Activated CD8-positive, alpha-beta T cell treated with anti-CD3 and anti-CD28 coated beads for 36 hours (primary cell): ENCODE measurements at regions not wholly inside any gene's neighbourhood (a gene's known extent, or its start where the extent isn't known, plus 50 kb on each side); places are given as distances from the start of the nearest gene placed in this dataset.

ENCODE experiments used
- ATAC-seq: fragments of 200-7000 bp; cut with Tn5 transposase; one replicate; pipeline ENCODE4 v1.10.0; 2021; ENCODE audit warnings: mild to moderate bottlenecking, moderate library complexity
- CTCF ChIA-PET: fragments of 350-600 bp; sonication (Branson Sonifier 250); formaldehyde crosslinking; loops from one replicate; lab custom pipeline; 2021; ENCODE audit warnings: antibody characterized with exemption; lab: Charles Lee
- POLR2A ChIA-PET: fragments of 350-600 bp; sonication (Branson Sonifier 250); formaldehyde crosslinking; loops from one replicate; lab custom pipeline; 2021; ENCODE audit warnings: antibody characterized with exemption; lab: Charles Lee
- DNase-seq: peaks from one replicate; pipeline ENCODE4 v3.0.0-alpha.2; 2020
- H3K27ac Mint-ChIP-seq: one replicate; pipeline ENCODE4 v1.8.0; 2021; ENCODE audit warnings: mild to moderate bottlenecking, mixed read lengths
- H3K27me3 Mint-ChIP-seq: one replicate; pipeline ENCODE4 v1.8.0; 2021; ENCODE audit warnings: mixed read lengths
- H3K36me3 Mint-ChIP-seq: one replicate; pipeline ENCODE4 v1.8.0; 2021; ENCODE audit warnings: low read depth, mixed read lengths
- H3K4me1 Mint-ChIP-seq: one replicate; pipeline ENCODE4 v1.8.0; 2021; ENCODE audit warnings: low read depth, mixed read lengths
- H3K4me3 Mint-ChIP-seq: one replicate; pipeline ENCODE4 v1.8.0; 2021; ENCODE audit warnings: mild to moderate bottlenecking, moderate library complexity, mixed read lengths
- H3K9me3 Mint-ChIP-seq: one replicate; pipeline ENCODE4 v1.8.0; 2021; ENCODE audit warnings: mixed read lengths
- intact Hi-C: fragments of 100-400 bp; cut with micrococcal nuclease; formaldehyde crosslinking; loops from one replicate; pipeline ENCODE4 v1.10.0; 2022
- TF ChIP-seq, protein P1 (sequence below): fragments of 200-600 bp; IDR thresholded peaks from one replicate; pipeline ENCODE4 v1.8.0; 2022; ENCODE audit warnings: antibody characterized with exemption, mild to moderate bottlenecking

DNA sequence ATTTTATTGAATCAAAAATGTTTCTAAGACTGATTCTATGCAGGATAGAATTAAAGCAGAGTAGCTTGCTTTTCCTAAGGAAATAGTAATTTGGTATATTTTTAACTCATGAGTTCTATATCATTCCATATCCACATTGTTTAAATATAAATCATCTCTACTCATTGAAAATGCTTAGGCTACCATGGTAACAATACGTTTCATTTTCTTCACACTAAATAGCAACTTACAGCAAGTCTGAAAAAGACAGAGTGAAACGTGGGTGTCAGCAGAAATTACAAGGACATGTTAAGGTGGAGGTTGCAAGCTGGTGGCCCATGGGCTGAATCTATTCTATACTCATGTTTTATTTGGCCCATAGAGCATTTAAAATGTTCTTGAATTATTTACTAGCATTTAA, 487.9 kb downstream of the ARHGEF28 start:
- Mint-ChIP-seq H3K4me3 (no peak overlapping the region), H3K36me3 (no peaks in the 10 kb centered on the region), H3K27me3 (peaks cover 13% of the 10 kb centered on the region), H3K4me1 (no peaks in the 10 kb centered on the region), H3K27ac (no peak overlapping the region), H3K9me3 (no peaks in the 10 kb centered on the region)
- intact Hi-C loops: no loop called here
- ATAC-seq: no peak
- TF ChIP-seq, protein P1, sequence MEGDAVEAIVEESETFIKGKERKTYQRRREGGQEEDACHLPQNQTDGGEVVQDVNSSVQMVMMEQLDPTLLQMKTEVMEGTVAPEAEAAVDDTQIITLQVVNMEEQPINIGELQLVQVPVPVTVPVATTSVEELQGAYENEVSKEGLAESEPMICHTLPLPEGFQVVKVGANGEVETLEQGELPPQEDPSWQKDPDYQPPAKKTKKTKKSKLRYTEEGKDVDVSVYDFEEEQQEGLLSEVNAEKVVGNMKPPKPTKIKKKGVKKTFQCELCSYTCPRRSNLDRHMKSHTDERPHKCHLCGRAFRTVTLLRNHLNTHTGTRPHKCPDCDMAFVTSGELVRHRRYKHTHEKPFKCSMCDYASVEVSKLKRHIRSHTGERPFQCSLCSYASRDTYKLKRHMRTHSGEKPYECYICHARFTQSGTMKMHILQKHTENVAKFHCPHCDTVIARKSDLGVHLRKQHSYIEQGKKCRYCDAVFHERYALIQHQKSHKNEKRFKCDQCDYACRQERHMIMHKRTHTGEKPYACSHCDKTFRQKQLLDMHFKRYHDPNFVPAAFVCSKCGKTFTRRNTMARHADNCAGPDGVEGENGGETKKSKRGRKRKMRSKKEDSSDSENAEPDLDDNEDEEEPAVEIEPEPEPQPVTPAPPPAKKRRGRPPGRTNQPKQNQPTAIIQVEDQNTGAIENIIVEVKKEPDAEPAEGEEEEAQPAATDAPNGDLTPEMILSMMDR: no peak
- no peak for DNase-seq
- ChIA-PET POLR2A (no interaction called here), CTCF (no interaction called here)

DNA sequence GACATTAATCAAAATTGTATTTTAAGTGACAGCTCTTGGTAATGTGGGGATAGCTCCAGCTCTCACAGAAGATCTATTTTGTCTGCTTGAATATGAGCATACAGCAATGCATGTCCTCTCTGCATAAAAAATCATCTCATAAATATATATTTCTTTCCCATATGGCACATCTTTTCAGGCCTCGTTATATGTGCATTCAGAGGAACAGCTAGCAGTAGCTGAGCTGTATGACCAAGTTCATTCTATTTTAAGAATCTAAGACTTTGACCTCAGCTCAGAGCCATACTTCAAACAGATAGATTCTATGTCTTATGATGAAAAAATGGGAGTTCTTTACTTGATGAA, 487.2 kb downstream of the ARHGEF28 start:
- no peaks in the 10 kb centered on the region for H3K36me3 Mint-ChIP-seq
- no peak overlapping the region for H3K4me3 Mint-ChIP-seq
- ATAC-seq: no peak

GRCh38 chr5:74112372-74113195, 486.6 kb downstream of the ARHGEF28 start:
- intact Hi-C loops: no loop called here
- H3K9me3 Mint-ChIP-seq: no peaks in the 10 kb centered on the region
- DNase-seq: no peak
- ChIA-PET POLR2A (no interaction called here), CTCF (no interaction called here)
- H3K4me3 Mint-ChIP-seq: no peak overlapping the region
- ATAC-seq: no peak
- H3K27me3 Mint-ChIP-seq: peaks cover 16% of the 10 kb centered on the region
- no peaks in the 10 kb centered on the region for H3K36me3 Mint-ChIP-seq
- no peak overlapping the region for H3K27ac Mint-ChIP-seq
- TF ChIP-seq, protein P1: no peak
- H3K4me1 Mint-ChIP-seq: no peaks in the 10 kb centered on the region

More for the DNA sequence above, 487.2 kb downstream of the ARHGEF28 start:
- Mint-ChIP-seq H3K27ac (no peak overlapping the region), H3K4me1 (no peaks in the 10 kb centered on the region), H3K9me3 (no peaks in the 10 kb centered on the region), H3K27me3 (peaks cover 13% of the 10 kb centered on the region)
- POLR2A ChIA-PET: no interaction called here
- CTCF ChIA-PET: no interaction called here
- intact Hi-C loops: no loop called here
- TF ChIP-seq, protein P1: no peak
- no peak for DNase-seq

- intact Hi-C loops: no loop called here
- Mint-ChIP-seq H3K27me3 (peaks cover 16% of the 10 kb centered on the region), H3K4me3 (no peak overlapping the region), H3K4me1 (no peaks in the 10 kb centered on the region), H3K36me3 (no peaks in the 10 kb centered on the region), H3K9me3 (no peaks in the 10 kb centered on the region), H3K27ac (no peak overlapping the region)
- ATAC-seq: no peak
- TF ChIP-seq, protein P1: no peak
- no peak for DNase-seq
- POLR2A ChIA-PET: no interaction called here
- CTCF ChIA-PET: no interaction called here
Observed at GRCh38 chr5:74111764-74112163, 485.8 kb downstream of the ARHGEF28 start.

- Mint-ChIP-seq H3K4me1 (no peaks in the 10 kb centered on the region), H3K9me3 (no peaks in the 10 kb centered on the region), H3K27ac (no peak overlapping the region), H3K4me3 (no peak overlapping the region), H3K27me3 (peaks cover 22% of the 10 kb centered on the region), H3K36me3 (no peaks in the 10 kb centered on the region)
- ATAC-seq: no peak
- no peak for DNase-seq
- intact Hi-C loops: no loop called here
- ChIA-PET POLR2A (no interaction called here), CTCF (no interaction called here)
- TF ChIP-seq, protein P1: no peak
Observed at GRCh38 chr5:74109344-74109743, 483.3 kb downstream of the ARHGEF28 start.
